ENCODE measurements at regions not wholly inside any gene's neighbourhood (a gene's known extent, or its start where the extent isn't known, plus 50 kb on each side); places are given as distances from the start of the nearest gene placed in this dataset.
A peak's percentile ranks its signal among the peaks of the same experiment; 100 is the strongest.
"Not testable (repeated sequence)": the region's sequence is repeated elsewhere in the genome, so short reads cannot be mapped to it uniquely, and the experiment has no call there.

GRCh38 chr4:187666697-187667494, 328.7 kb upstream of the ZFP42 start:
- DNase-seq (ENCODE audit: low read depth, low spot score), result peak; percentile 1
- in situ Hi-C loops (cut with HindIII; ENCODE audit: low sequenced_read_pairs), result no loop called here
- H3K4me3 ChIP-seq (ENCODE audit: low read depth, low read length), result no peak overlapping the region
- TF ChIP-seq CTCF (IDR thresholded peaks at IDR 0.05; ENCODE audit: low read depth, low read length), result no peak

GRCh38 chr4:187668526-187669082, 327.0 kb upstream of the ZFP42 start:
- in situ Hi-C loops (cut with HindIII; ENCODE audit: low sequenced_read_pairs), result no loop called here
- TF ChIP-seq CTCF (IDR thresholded peaks at IDR 0.05; ENCODE audit: low read depth, low read length), result no peak
- H3K4me3 ChIP-seq (ENCODE audit: low read depth, low read length), result no peak overlapping the region
- peak; percentile 24 for DNase-seq (ENCODE audit: low read depth, low spot score)

GRCh38 chr4:187671521-187671920, 324.1 kb upstream of the ZFP42 start:
- in situ Hi-C loops (cut with HindIII; ENCODE audit: low sequenced_read_pairs); H3K4me3 ChIP-seq (ENCODE audit: low read depth, low read length): not testable (repeated sequence)

GRCh38 chr4:187671958-187672357, 323.6 kb upstream of the ZFP42 start:
- H3K4me3 ChIP-seq (ENCODE audit: low read depth, low read length); in situ Hi-C loops (cut with HindIII; ENCODE audit: low sequenced_read_pairs); DNase-seq (ENCODE audit: low read depth, low spot score): not testable (repeated sequence)

More at GRCh38 chr4:187671521-187671920, 324.1 kb upstream of the ZFP42 start:
- DNase-seq (ENCODE audit: low read depth, low spot score), result not testable (repeated sequence)

GRCh38 chr4:187672526-187672925, 323.0 kb upstream of the ZFP42 start:
- in situ Hi-C loops (cut with HindIII; ENCODE audit: low sequenced_read_pairs); H3K4me3 ChIP-seq (ENCODE audit: low read depth, low read length); DNase-seq (ENCODE audit: low read depth, low spot score): not testable (repeated sequence)

GRCh38 chr4:187679450-187679849, 316.1 kb upstream of the ZFP42 start:
- TF ChIP-seq CTCF (IDR thresholded peaks at IDR 0.05; ENCODE audit: low read depth, low read length), result no peak
- H3K4me3 ChIP-seq (ENCODE audit: low read depth, low read length), result no peak overlapping the region
- in situ Hi-C loops (cut with HindIII; ENCODE audit: low sequenced_read_pairs), result no loop called here
- DNase-seq (ENCODE audit: low read depth, low spot score), result no peak

- DNase-seq (ENCODE audit: low read depth, low spot score), result no peak
- no peak overlapping the region for H3K4me3 ChIP-seq (ENCODE audit: low read depth, low read length)
- in situ Hi-C loops (cut with HindIII; ENCODE audit: low sequenced_read_pairs), result no loop called here
- TF ChIP-seq CTCF (IDR thresholded peaks at IDR 0.05; ENCODE audit: low read depth, low read length), result no peak
Measured at GRCh38 chr4:187685247-187685646, 310.3 kb upstream of the ZFP42 start.

GRCh38 chr4:187687697-187688096, 307.9 kb upstream of the ZFP42 start:
- no peak overlapping the region for H3K4me3 ChIP-seq (ENCODE audit: low read depth, low read length)
- TF ChIP-seq CTCF (IDR thresholded peaks at IDR 0.05; ENCODE audit: low read depth, low read length), result no peak
- in situ Hi-C loops (cut with HindIII; ENCODE audit: low sequenced_read_pairs), result no loop called here
- DNase-seq (ENCODE audit: low read depth, low spot score), result no peak

All from astrocyte of the spinal cord (primary cell).